ENCODE measurements at regions not wholly inside any gene's neighbourhood (a gene's known extent, or its start where the extent isn't known, plus 50 kb on each side); places are given as distances from the start of the nearest gene placed in this dataset.

GRCh38 chr10:124245806-124246440 is 152.5 kb upstream of the CHST15 start:
- TF ChIP-seq RFX5 (IDR thresholded peaks at IDR 0.05; ENCODE audit: low read depth, low read length) (no peak), MAZ (IDR thresholded peaks at IDR 0.05; ENCODE audit: borderline replicate concordance, low read depth, low read length) (no peak), BHLHE40 (IDR thresholded peaks at IDR 0.05; ENCODE audit: low read depth, low read length) (no peak), RAD21 (IDR thresholded peaks at IDR 0.05; ENCODE audit: low read length) (no peak)
- Histone ChIP-seq H3K14ac (replicated peaks; ENCODE audit: low read depth, low read length) (no peak overlapping the region), H3K56ac (ENCODE audit: extremely low read depth, insufficient read depth, low read length) (no peak overlapping the region), H3K4me3 (ENCODE audit: insufficient read depth, low read depth, low read length) (no peak overlapping the region), H4K91ac (ENCODE audit: insufficient read depth, low read depth, low read length) (no peak overlapping the region), H2BK15ac (ENCODE audit: low read depth, low read length) (no peak overlapping the region), H3K36me3 (ENCODE audit: control insufficient read depth, insufficient read depth, low read length) (no peaks in the 10 kb centered on the region), H2BK20ac (ENCODE audit: low read depth, low read length) (no peak overlapping the region), H2AK9ac (replicated peaks; ENCODE audit: low read depth, low read length, poor library complexity) (no peak overlapping the region), H3K27me3 (ENCODE audit: control insufficient read depth, insufficient read depth, low read length) (no peaks in the 10 kb centered on the region), H4K8ac (ENCODE audit: low read depth in 2 of 2, low read length in 2 of 2) (no peak overlapping the region), H3K9ac (ENCODE audit: low read depth, low read length) (no peak overlapping the region), H3K4ac (ENCODE audit: low read depth, low read length) (no peak overlapping the region), H2BK5ac (ENCODE audit: low read depth, low read length, poor library complexity, severe bottlenecking) (no peak overlapping the region), H3K9me1 (ENCODE audit: insufficient read depth, low read length) (no peaks in the 10 kb centered on the region), H3K4me1 (ENCODE audit: control insufficient read depth, insufficient read depth, low read length) (no peaks in the 10 kb centered on the region), H4K20me1 (ENCODE audit: insufficient read depth, low read length) (no peaks in the 10 kb centered on the region), H3K23ac (ENCODE audit: low read depth, low read length) (no peak overlapping the region), H3K4me2 (ENCODE audit: low read depth, low read length) (no peak overlapping the region), H2AK5ac (ENCODE audit: low read depth, low read length) (no peak overlapping the region), H2BK120ac (ENCODE audit: low read depth, low read length) (no peak overlapping the region), H2AFZ (replicated peaks; ENCODE audit: low read length, poor library complexity) (no peak overlapping the region), H3K9me3 (ENCODE audit: control insufficient read depth, insufficient read depth, low read length) (peaks cover 32% of the 10 kb centered on the region), H3K27ac (ENCODE audit: insufficient read depth, low read length) (no peak overlapping the region), H3K79me1 (ENCODE audit: low read depth in 1 of 2, low read length in 2 of 2) (no peaks in the 10 kb centered on the region), H3K18ac (ENCODE audit: low read depth, low read length) (no peak overlapping the region), H4K5ac (ENCODE audit: low read depth, low read length) (no peak overlapping the region)
- dilution Hi-C loops (cut with HindIII; ENCODE audit: low sequenced_read_pairs, unreplicated experiment) (no loop called here), intact Hi-C loops (cut with micrococcal nuclease) (no loop called here), in situ Hi-C loops (cut with MboI; ENCODE audit: low sequenced_read_pairs) (no loop called here)
- DNase-seq (no peak), ATAC-seq (ENCODE audit: low read depth) (no peak)
- ChIA-PET CTCF (no interaction called here), POLR2A (ENCODE audit: unreplicated experiment) (no interaction called here)
- WGBS, 2 experiments (ENCODE audit: extremely low coverage in 2 of 2, insufficient read length in 1 of 2): 74% methylated on average over 6 of the region's 11 CpGs; no CpG with 5 or more reads in 1 of the 2 experiments
- BruUV-seq (replicated peaks): no TSS peak
